ENCODE measurements at regions not wholly inside any gene's neighbourhood (a gene's known extent, or its start where the extent isn't known, plus 50 kb on each side); places are given as distances from the start of the nearest gene placed in this dataset.

DNA sequence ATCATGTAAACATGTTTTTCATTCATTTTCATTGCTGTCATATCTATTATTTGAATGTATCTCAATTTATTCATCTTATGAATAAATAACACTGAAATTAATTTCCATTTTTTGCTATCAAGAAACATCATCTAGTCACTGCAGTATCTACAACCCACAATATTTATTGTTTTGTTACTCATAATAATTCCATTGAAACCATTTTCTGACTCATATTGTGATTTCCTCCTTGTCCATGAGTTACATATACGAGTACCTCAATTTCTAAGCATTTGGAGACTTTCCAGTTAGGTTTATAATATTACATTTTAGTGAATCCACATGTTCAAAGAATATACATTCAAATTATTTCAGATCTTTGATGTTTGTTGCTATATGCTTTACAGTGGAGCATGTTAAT lies 1524.0 kb downstream of the SLITRK1 start:
- TF ChIP-seq POLR2AphosphoS5 (IDR thresholded peaks at IDR 0.05): no peak
- TF ChIP-seq, protein P1, sequence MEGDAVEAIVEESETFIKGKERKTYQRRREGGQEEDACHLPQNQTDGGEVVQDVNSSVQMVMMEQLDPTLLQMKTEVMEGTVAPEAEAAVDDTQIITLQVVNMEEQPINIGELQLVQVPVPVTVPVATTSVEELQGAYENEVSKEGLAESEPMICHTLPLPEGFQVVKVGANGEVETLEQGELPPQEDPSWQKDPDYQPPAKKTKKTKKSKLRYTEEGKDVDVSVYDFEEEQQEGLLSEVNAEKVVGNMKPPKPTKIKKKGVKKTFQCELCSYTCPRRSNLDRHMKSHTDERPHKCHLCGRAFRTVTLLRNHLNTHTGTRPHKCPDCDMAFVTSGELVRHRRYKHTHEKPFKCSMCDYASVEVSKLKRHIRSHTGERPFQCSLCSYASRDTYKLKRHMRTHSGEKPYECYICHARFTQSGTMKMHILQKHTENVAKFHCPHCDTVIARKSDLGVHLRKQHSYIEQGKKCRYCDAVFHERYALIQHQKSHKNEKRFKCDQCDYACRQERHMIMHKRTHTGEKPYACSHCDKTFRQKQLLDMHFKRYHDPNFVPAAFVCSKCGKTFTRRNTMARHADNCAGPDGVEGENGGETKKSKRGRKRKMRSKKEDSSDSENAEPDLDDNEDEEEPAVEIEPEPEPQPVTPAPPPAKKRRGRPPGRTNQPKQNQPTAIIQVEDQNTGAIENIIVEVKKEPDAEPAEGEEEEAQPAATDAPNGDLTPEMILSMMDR (IDR thresholded peaks at IDR 0.05; ENCODE audit: poor library complexity, severe bottlenecking): no peak
- no peak for TF ChIP-seq EZH2 (IDR thresholded peaks at IDR 0.05; ENCODE audit: borderline replicate concordance, insufficient read depth, low read length, poor library complexity, severe bottlenecking)
- TF ChIP-seq EP300 (conservative IDR thresholded peaks at IDR 0.05; ENCODE audit: poor library complexity, severe bottlenecking): no peak
- no peak for TF ChIP-seq SMC3 (conservative IDR thresholded peaks at IDR 0.05; ENCODE audit: poor library complexity)
